ENCODE measurements at regions not wholly inside any gene's neighbourhood (a gene's known extent, or its start where the extent isn't known, plus 50 kb on each side); places are given as distances from the start of the nearest gene placed in this dataset.

DNA sequence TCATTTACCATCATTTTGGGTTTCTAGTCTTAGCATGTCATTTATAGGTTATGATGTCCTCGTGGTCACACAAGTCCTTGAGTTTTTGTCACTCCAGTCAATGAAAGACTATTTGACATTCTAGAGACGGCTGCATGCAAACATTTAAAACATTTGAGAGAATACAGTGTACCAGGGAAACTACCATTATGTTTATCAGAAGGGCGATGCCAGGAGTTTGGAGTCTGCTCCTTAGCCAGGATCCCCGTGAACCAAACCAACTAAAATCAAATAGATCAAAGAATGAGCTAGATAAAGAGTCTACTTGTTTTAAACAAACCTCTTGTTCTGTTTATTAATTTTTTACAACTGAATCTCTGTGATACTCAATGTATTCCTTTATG is 122.6 kb downstream of the OLIG3 start:
- H3K27me3 ChIP-seq (ENCODE audit: insufficient read depth, low read length), result no peaks in the 10 kb centered on the region
- H3K4me1 ChIP-seq (ENCODE audit: insufficient read depth, low read length), result no peaks in the 10 kb centered on the region
- no peak overlapping the region for H3K4me2 ChIP-seq (ENCODE audit: low read length)
- Mint-ChIP-seq H3K36me3 (ENCODE audit: low read depth, unreplicated experiment) (no peaks in the 10 kb centered on the region), H3K4me3 (ENCODE audit: unreplicated experiment) (no peak overlapping the region), H3K9me3 (ENCODE audit: unreplicated experiment) (no peaks in the 10 kb centered on the region), H3K4me1 (ENCODE audit: low read depth, unreplicated experiment) (peaks cover 3% of the 10 kb centered on the region), H3K27ac (ENCODE audit: unreplicated experiment) (no peak overlapping the region), H3K27me3 (ENCODE audit: low read depth, unreplicated experiment) (peaks cover 9% of the 10 kb centered on the region)
- H3K79me2 ChIP-seq (ENCODE audit: insufficient read depth, low read length), result no peaks in the 10 kb centered on the region
- H3K4me3 ChIP-seq (ENCODE audit: insufficient read depth, low read depth, low read length), result no peak overlapping the region
- H3K9me3 ChIP-seq (ENCODE audit: insufficient read depth, low read depth, low read length), result no peaks in the 10 kb centered on the region
- H3K9ac ChIP-seq (ENCODE audit: low read length), result no peak overlapping the region
- no peaks in the 10 kb centered on the region for H3K36me3 ChIP-seq (ENCODE audit: insufficient read depth, low read length)
- H3K27ac ChIP-seq (ENCODE audit: low read depth, low read length), result no peak overlapping the region
- H4K20me1 ChIP-seq (ENCODE audit: insufficient read depth, low read length), result no peaks in the 10 kb centered on the region
- TF ChIP-seq, protein P1, sequence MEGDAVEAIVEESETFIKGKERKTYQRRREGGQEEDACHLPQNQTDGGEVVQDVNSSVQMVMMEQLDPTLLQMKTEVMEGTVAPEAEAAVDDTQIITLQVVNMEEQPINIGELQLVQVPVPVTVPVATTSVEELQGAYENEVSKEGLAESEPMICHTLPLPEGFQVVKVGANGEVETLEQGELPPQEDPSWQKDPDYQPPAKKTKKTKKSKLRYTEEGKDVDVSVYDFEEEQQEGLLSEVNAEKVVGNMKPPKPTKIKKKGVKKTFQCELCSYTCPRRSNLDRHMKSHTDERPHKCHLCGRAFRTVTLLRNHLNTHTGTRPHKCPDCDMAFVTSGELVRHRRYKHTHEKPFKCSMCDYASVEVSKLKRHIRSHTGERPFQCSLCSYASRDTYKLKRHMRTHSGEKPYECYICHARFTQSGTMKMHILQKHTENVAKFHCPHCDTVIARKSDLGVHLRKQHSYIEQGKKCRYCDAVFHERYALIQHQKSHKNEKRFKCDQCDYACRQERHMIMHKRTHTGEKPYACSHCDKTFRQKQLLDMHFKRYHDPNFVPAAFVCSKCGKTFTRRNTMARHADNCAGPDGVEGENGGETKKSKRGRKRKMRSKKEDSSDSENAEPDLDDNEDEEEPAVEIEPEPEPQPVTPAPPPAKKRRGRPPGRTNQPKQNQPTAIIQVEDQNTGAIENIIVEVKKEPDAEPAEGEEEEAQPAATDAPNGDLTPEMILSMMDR (IDR thresholded peaks at IDR 0.05; ENCODE audit: insufficient read depth, low read depth, low read length), result no peak
- no peak for TF ChIP-seq EZH2 (IDR thresholded peaks at IDR 0.05; ENCODE audit: insufficient read depth, low read length)
- no peak for DNase-seq (ENCODE audit: low read depth)
- no peak overlapping the region for H2AFZ ChIP-seq (ENCODE audit: low read depth, low read length)
- no peak for FAIRE-seq

DNA sequence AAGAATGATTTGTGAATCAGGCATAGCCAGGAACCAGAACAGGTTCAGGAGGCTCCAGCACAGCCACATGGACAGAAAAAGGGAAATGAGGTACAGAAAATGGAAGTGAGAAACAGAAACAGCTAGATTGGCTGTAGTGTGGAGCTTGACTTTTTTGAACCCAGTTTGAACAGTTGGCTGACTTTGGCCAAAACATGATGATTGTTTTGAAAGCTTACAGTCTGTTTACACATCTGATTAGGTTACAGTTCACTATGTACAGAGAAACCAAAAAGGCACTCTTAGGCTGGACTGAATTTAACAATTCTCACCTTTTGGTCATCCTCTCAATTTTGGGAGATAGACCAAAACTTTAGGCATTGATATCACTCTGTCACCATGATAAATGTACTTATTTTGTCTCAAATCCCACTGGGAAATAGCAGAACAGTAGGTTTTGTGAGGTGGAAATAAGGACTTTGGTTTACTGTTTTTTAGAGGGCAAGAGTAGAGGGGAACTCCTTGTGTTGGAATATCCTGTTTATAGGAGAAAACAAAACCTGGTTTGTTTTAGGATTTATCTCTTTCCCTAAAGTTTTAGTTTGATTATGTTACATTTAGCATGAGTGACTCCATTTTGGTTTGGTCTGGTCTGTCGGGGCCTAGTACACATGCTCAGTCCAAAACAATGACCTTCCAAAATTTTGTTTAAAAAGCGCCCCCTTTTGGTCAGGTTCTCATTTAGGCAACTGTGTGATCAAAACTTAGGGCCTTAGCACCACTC is 123.1 kb downstream of the OLIG3 start:
- Histone ChIP-seq H3K4me2 (ENCODE audit: low read length) (no peak overlapping the region), H3K27me3 (ENCODE audit: insufficient read depth, low read length) (no peaks in the 10 kb centered on the region), H3K27ac (ENCODE audit: low read depth, low read length) (no peak overlapping the region), H3K36me3 (ENCODE audit: insufficient read depth, low read length) (no peaks in the 10 kb centered on the region), H3K9ac (ENCODE audit: low read length) (no peak overlapping the region), H3K9me3 (ENCODE audit: insufficient read depth, low read depth, low read length) (no peaks in the 10 kb centered on the region), H3K4me1 (ENCODE audit: insufficient read depth, low read length) (no peaks in the 10 kb centered on the region), H3K79me2 (ENCODE audit: insufficient read depth, low read length) (no peaks in the 10 kb centered on the region), H4K20me1 (ENCODE audit: insufficient read depth, low read length) (no peaks in the 10 kb centered on the region), H3K4me3 (ENCODE audit: insufficient read depth, low read depth, low read length) (no peak overlapping the region), H2AFZ (ENCODE audit: low read depth, low read length) (no peak overlapping the region)
- peaks cover 9% of the 10 kb centered on the region for H3K27me3 Mint-ChIP-seq (ENCODE audit: low read depth, unreplicated experiment)
- FAIRE-seq, result no peak
- H3K36me3 Mint-ChIP-seq (ENCODE audit: low read depth, unreplicated experiment), result no peaks in the 10 kb centered on the region
- H3K9me3 Mint-ChIP-seq (ENCODE audit: unreplicated experiment), result no peaks in the 10 kb centered on the region
- no peak for TF ChIP-seq EZH2 (IDR thresholded peaks at IDR 0.05; ENCODE audit: insufficient read depth, low read length)
- TF ChIP-seq, protein P1 (IDR thresholded peaks at IDR 0.05; ENCODE audit: insufficient read depth, low read depth, low read length), result no peak
- H3K4me3 Mint-ChIP-seq (ENCODE audit: unreplicated experiment), result no peak overlapping the region
- no peak overlapping the region for H3K27ac Mint-ChIP-seq (ENCODE audit: unreplicated experiment)
- no peak for DNase-seq (ENCODE audit: low read depth)
- peaks cover 3% of the 10 kb centered on the region for H3K4me1 Mint-ChIP-seq (ENCODE audit: low read depth, unreplicated experiment)

DNA sequence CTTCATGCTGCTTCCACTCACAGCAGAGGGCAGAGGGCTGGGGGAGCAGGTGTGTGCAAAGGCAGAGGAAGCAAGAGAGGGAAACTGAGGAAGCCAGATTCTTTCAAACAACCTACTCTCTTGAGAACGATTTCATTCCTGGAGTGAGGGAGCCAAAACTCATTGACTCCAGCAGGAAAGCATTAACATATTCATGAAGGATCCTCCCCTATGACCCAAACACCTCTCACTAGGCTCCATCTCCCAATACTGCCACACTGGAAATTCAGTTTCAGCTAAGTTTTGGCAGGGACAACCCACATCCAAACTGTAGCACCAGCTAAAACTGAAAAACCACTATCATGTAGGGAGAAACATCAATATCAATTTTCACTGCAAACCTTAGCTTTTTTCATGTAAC is 125.1 kb downstream of the OLIG3 start:
- no peak overlapping the region for H2AFZ ChIP-seq (ENCODE audit: low read depth, low read length)
- H3K4me3 ChIP-seq (ENCODE audit: insufficient read depth, low read depth, low read length), result no peak overlapping the region
- no peaks in the 10 kb centered on the region for H3K79me2 ChIP-seq (ENCODE audit: insufficient read depth, low read length)
- no peaks in the 10 kb centered on the region for H3K36me3 ChIP-seq (ENCODE audit: insufficient read depth, low read length)
- H3K9me3 ChIP-seq (ENCODE audit: insufficient read depth, low read depth, low read length), result no peaks in the 10 kb centered on the region
- DNase-seq (ENCODE audit: low read depth) (no peak), FAIRE-seq (no peak)
- no peaks in the 10 kb centered on the region for H3K27me3 ChIP-seq (ENCODE audit: insufficient read depth, low read length)
- Mint-ChIP-seq H3K4me3 (ENCODE audit: unreplicated experiment) (no peak overlapping the region), H3K4me1 (ENCODE audit: low read depth, unreplicated experiment) (peaks cover 3% of the 10 kb centered on the region), H3K27ac (ENCODE audit: unreplicated experiment) (no peak overlapping the region), H3K36me3 (ENCODE audit: low read depth, unreplicated experiment) (no peaks in the 10 kb centered on the region), H3K27me3 (ENCODE audit: low read depth, unreplicated experiment) (peaks cover 9% of the 10 kb centered on the region), H3K9me3 (ENCODE audit: unreplicated experiment) (no peaks in the 10 kb centered on the region)
- H3K27ac ChIP-seq (ENCODE audit: low read depth, low read length), result no peak overlapping the region
- no peak for TF ChIP-seq EZH2 (IDR thresholded peaks at IDR 0.05; ENCODE audit: insufficient read depth, low read length)
- TF ChIP-seq, protein P1 (IDR thresholded peaks at IDR 0.05; ENCODE audit: insufficient read depth, low read depth, low read length), result no peak
- H4K20me1 ChIP-seq (ENCODE audit: insufficient read depth, low read length), result no peaks in the 10 kb centered on the region
- no peak overlapping the region for H3K9ac ChIP-seq (ENCODE audit: low read length)
- no peaks in the 10 kb centered on the region for H3K4me1 ChIP-seq (ENCODE audit: insufficient read depth, low read length)
- no peak overlapping the region for H3K4me2 ChIP-seq (ENCODE audit: low read length)
